ENCODE measurements at regions not wholly inside any gene's neighbourhood (a gene's known extent, or its start where the extent isn't known, plus 50 kb on each side); places are given as distances from the start of the nearest gene placed in this dataset.
"Not testable (repeated sequence)": the region's sequence is repeated elsewhere in the genome, so short reads cannot be mapped to it uniquely, and the experiment has no call there.

DNA sequence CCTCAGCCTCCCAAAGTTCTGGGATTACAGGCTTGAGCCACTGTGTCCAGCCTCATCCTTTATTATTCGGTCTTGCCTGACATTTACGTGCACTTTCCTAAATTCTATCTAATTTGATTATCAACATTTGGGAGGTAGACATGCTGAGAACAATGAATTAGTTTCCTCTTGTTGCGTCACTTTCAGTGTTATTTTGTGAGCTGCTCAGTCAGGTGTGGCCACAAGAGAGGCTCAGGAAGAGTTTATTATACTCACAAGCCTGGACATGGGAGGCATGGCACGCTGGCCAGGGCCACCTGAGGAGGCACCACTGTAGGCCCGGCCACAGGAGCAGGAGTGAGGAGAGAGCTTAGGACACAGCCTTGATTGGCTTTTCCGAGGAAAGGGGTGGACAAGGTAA lies 59.7 kb upstream of the RBFOX2 start:
- peak; percentile 38 for DNase-seq (ENCODE audit: low spot score)
- intact Hi-C loops (cut with DNase I): no loop called here

DNA sequence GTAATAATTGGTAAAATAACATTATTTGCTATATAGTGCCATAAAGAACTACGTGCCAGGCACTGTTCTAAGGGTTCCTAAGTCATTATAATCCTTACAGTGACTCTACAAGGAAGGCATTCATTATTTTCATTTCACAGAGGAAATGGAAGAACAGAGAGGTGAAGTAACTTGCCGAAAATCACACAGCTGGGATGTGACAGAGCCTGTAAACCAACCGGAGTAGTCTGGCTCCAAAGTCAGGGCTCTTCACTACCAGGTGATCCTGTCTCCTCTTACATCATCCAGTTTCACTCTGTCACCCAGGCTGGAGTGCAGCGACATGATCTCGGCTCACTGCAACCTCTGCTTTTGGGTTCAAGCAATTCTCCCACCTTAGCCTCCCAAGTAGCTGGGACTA lies 59.2 kb upstream of the RBFOX2 start:
- DNase-seq (ENCODE audit: low spot score): no peak
- intact Hi-C loops (cut with DNase I): no loop called here

DNA sequence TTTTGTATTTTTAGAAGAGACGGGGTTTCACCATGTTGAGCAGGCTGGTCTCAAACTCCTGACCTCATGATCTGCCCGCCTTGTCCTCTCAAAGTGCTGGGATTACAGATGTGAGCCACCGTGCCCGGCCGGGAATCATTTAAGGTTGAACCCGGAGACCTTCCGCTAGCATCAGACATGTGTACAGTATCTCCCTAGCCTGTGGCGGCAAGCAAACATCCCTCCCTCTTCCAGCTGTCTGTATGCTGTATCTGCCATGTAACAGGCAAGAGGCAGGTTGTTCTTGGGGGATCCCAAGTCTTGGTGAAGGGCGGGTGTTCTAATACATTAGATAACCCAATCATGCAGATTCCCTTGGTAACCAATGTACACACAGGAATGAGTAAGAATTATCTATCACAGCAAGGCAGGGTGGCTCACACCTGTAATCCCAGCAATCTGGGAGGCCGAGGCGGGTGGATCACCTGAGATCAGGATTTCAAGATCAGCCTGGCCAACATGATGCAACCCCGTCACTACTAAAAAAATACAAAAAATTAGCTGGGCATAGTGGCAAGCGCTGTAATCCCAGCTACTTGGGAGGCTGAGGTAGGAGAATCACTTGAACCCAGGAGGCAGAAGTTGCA lies 58.1 kb upstream of the RBFOX2 start:
- DNase-seq (ENCODE audit: low spot score): peak; percentile 20
- intact Hi-C loops (cut with DNase I): no loop called here

DNA sequence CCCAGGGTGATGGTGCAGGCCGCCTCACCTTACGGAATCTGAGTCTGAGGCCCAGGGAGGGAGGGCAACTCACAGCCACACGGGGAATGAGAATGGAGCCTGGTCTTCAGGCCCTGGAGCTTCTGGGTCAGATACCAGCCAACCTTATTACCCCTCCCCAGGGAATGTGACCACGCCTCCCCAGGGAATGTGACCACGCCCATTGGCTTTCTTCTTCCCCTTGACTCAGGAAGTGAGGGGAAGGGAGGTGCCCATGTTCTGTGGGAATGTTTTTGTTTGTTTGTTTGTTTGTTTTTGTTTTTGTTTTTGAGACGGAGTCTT lies 57.5 kb upstream of the RBFOX2 start:
- intact Hi-C loops (cut with DNase I): no loop called here
- DNase-seq (ENCODE audit: low spot score): peak; percentile 46

DNA sequence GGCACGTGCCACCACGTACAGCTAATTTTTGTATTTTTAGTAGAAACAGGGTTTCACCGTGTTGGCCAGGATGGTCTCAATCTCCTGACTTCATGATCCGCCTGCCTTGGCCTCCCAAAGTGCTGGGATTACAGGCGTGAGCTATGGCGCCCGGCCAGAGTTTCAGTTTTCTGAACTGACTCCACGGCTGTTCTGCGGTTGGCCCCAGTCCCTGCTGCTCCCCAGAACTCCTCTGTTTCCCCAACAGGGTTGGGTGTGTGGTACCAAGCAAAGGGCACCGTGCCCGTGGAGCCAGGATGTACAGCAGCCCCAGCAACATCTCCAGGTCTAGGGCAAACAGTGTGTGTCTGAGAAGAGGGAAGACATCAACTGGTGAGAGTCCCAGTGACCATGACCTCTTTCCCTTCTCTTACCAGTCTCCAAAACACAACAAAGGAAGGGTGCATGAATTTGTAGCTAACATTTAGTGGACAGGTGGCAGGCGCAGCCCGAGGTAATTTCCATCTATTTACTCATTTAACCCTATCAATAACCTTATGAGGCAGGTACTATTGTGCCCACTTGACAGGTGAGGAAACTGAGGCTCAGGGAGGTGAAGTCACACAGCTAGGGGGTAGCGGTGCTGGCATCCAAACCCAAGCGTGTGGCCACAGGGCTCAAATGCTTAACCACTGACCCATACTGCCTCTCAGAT lies 57.0 kb upstream of the RBFOX2 start:
- intact Hi-C loops (cut with DNase I): no loop called here
- DNase-seq (ENCODE audit: low spot score): peak; percentile 56

DNA sequence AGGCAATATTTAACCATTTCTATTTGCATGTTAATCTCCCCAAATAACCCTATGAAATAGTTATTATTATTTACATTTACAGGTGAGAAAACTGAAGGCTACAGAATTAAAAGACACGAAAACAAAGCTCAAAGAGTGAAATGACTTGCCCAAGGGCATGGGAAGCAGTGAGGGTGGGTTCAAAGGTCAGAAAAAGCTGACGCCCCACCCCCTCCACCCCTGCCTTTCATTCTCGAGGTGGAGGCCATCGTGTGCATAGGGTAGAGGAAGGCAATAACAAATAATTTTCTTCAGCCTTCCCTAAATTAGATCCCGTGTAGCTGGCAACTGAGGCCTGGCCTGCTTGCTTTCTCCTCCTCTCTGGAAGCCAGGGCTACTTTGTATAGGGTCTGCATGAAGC lies 56.1 kb upstream of the RBFOX2 start:
- DNase-seq (ENCODE audit: low spot score): peak; percentile 8
- intact Hi-C loops (cut with DNase I): loop anchor here in 1 of 2 donors (5.0 kb wide), 1 partner anchor 338 kb away; no protein-coding TSS in a partner anchor

DNA sequence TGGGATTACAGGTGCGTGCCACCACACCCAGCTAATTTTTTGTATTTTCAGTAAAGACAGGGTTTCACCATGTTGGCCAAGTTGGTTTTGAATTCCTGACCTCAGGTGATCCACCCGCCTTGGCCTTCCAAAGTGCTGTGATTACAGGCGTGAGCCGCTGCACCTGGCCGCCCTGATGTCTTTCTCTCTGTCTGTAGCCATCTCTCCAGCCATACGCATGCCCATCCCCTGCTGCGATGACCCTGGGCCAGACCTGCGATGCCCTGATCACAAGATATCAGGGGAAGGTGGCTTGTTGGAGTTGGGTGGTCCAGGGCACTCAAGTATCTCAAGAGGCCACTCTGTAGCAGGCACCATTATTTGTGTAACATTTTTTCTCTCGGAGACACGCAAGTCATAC lies 54.4 kb upstream of the RBFOX2 start:
- peak; percentile 26 for DNase-seq (ENCODE audit: low spot score)
- intact Hi-C loops (cut with DNase I): loop anchor here in 1 of 2 donors (5.0 kb wide), 1 partner anchor 339 kb away; no protein-coding TSS in a partner anchor

DNA sequence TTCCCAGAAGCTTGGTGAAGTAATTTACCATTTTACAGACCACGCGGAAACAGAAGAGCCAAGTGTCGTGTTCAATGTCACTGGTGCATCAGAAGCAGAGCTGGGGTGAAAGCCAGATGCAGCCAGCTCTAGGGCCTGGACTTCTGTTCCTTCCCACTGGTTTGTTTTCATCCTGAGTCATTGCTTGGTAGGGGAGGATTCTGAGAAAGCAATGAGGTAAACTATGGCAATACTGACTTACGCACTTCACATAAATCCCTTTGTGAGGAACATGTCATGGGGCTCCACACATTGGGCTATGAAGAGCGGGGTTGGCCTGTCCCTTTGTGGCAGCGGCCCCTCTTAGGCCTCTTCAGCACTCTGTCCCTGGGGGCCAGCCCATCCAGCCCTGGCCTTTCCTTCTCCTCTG lies 52.4 kb upstream of the RBFOX2 start:
- intact Hi-C loops (cut with DNase I): loop anchor here in 1 of 2 donors (5.0 kb wide), 1 partner anchor 341 kb away; no protein-coding TSS in a partner anchor
- DNase-seq (ENCODE audit: low spot score): peak; percentile 87

DNA sequence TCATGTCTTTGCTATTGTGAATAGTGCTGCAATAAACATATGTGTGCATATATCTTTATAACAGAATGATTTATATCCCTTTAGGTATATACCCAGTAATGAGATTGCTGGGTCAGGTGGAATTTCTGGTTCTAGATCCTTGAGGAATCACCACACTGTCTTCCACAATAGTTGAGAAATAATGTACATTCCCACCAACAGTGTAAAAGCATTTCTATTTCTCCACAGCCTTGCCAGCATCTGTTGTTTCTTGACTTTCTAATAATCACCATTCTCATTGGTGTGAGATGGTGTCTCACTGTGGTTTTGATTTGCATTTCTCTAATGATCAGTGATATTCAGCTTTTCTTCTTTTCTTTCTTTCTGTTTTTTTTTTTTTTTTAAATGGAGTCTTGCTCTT lies 51.7 kb upstream of the RBFOX2 start:
- DNase-seq (ENCODE audit: low spot score): not testable (repeated sequence)
- intact Hi-C loops (cut with DNase I): loop anchor here in 1 of 2 donors (5.0 kb wide), 1 partner anchor 342 kb away; no protein-coding TSS in a partner anchor

DNA sequence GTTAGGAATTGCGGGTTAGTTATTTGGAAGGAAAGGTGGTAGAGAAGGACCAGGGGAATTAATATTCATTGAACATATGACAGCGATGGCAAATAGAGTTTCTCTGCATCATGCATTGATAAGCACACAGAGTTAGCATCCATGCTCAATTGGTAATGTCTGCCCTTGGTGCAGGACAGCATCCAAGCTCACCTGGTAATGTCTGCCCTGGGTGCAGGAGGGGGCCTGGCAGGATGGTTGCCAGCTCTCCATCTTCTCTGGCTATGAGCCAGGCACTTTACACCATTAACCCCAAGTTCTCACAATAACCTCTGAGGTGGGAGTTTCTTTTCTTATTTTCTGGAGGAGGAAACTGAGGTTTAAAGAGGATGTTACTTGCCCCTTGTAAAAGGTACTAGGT lies 50.4 kb upstream of the RBFOX2 start:
- DNase-seq (ENCODE audit: low spot score): peak; percentile 13
- intact Hi-C loops (cut with DNase I): no loop called here
